AG04450 (cell line): ENCODE measurements at regions not wholly inside any gene's neighbourhood (a gene's known extent, or its start where the extent isn't known, plus 50 kb on each side); places are given as distances from the start of the nearest gene placed in this dataset.

Experiments used
- CTCF ChIA-PET: fragments of 300-600, 350-600 bp; formaldehyde crosslinking; extraction: SDS; loops from one replicate; lab custom pipeline; 2022; ENCODE audit warnings: antibody characterized with exemption, inconsistent platforms; lab: Charles Lee
- POLR2A ChIA-PET: fragments of 350-600 bp; formaldehyde crosslinking; extraction: SDS; loops from one replicate; lab custom pipeline; 2021; ENCODE audit warnings: antibody characterized with exemption, inconsistent platforms; lab: Yijun Ruan, JAX
- DNase-seq: peaks from one replicate; pipeline ENCODE4 v3.0.0-alpha.2; 2011; ENCODE audit warnings: low read depth, low spot score
- H3K27ac ChIP-seq: one replicate; pipeline ENCODE4 v1.5.1; 2012; ENCODE audit warnings: low read depth, low read length, control low read depth
- H3K27me3 ChIP-seq: one replicate; pipeline ENCODE4 v1.6.0; 2012; ENCODE audit warnings: low read length; ENCODE audit not compliant: control insufficient read depth, insufficient read depth
- H3K4me3 ChIP-seq: 2 replicates; pipeline ENCODE4 v1.5.1; 2011; ENCODE audit warnings: mild to moderate bottlenecking, low read depth, low read length, control low read depth
- H3K9me3 ChIP-seq: 2 replicates; pipeline ENCODE4 v1.5.1; 2012; ENCODE audit warnings: low read length; ENCODE audit not compliant: control insufficient read depth, insufficient read depth
- CTCF ChIP-seq: IDR thresholded peaks from 2 replicates; pipeline ENCODE4 v1.5.1; 2011; ENCODE audit warnings: low read depth, low read length, control low read depth, inconsistent platforms

GRCh38 chr2:100214265-100214971, 72.0 kb upstream of the AFF3 start:
- no peak overlapping the region for H3K27ac ChIP-seq
- POLR2A ChIA-PET, result interaction anchor here (0.5 kb wide), 1 partner anchor 17 kb away, joined by 3 read pairs; no protein-coding TSS in a partner anchor
- CTCF ChIA-PET, result interaction anchor here (0.5 kb wide), 1 partner anchor 655 kb away, joined by 3 read pairs; no protein-coding TSS in a partner anchor
- no peak for DNase-seq
- no peak for TF ChIP-seq CTCF
- H3K27me3 ChIP-seq, result peaks cover 2% of the 10 kb centered on the region
- no peak overlapping the region for H3K4me3 ChIP-seq
- no peaks in the 10 kb centered on the region for H3K9me3 ChIP-seq

GRCh38 chr2:100213595-100213994, 71.2 kb upstream of the AFF3 start:
- TF ChIP-seq CTCF, result no peak
- Histone ChIP-seq H3K9me3 (no peaks in the 10 kb centered on the region; the same call in 1 of the 2 replicates), H3K27me3 (peaks cover 2% of the 10 kb centered on the region), H3K27ac (no peak overlapping the region), H3K4me3 (no peak overlapping the region)
- DNase-seq, result no peak
- POLR2A ChIA-PET, result no interaction called here
- CTCF ChIA-PET, result no interaction called here

- TF ChIP-seq CTCF, result no peak
- Histone ChIP-seq H3K9me3 (no peaks in the 10 kb centered on the region; the same call in 1 of the 2 replicates), H3K4me3 (no peak overlapping the region), H3K27me3 (peaks cover 2% of the 10 kb centered on the region), H3K27ac (no peak overlapping the region)
- ChIA-PET CTCF (no interaction called here), POLR2A (no interaction called here)
- no peak for DNase-seq
Observed at GRCh38 chr2:100212850-100213249, 70.5 kb upstream of the AFF3 start.

GRCh38 chr2:100211521-100211920, 69.1 kb upstream of the AFF3 start:
- ChIA-PET POLR2A (no interaction called here), CTCF (no interaction called here)

More at GRCh38 chr2:100211521-100211920, 69.1 kb upstream of the AFF3 start:
- Histone ChIP-seq H3K27ac (no peak overlapping the region), H3K4me3 (no peak overlapping the region), H3K9me3 (no peaks in the 10 kb centered on the region; the same call in 1 of the 2 replicates), H3K27me3 (peaks cover 2% of the 10 kb centered on the region)
- TF ChIP-seq CTCF, result no peak
- no peak for DNase-seq
